Fibroblast of mammary gland (primary cell): ENCODE measurements at regions not wholly inside any gene's neighbourhood (a gene's known extent, or its start where the extent isn't known, plus 50 kb on each side); places are given as distances from the start of the nearest gene placed in this dataset.
A peak's percentile ranks its signal among the peaks of the same experiment; 100 is the strongest.

Experiments
- DNase-seq: peaks from one replicate; pipeline ENCODE4 v3.0.0-alpha.2; 2010; ENCODE audit warnings: low read depth
- H3K4me3 ChIP-seq: 2 replicates; pipeline ENCODE4 v1.5.1; 2011; ENCODE audit warnings: low read depth, mild to moderate bottlenecking, low read length, moderate library complexity; ENCODE audit not compliant: control insufficient read depth
- CTCF ChIP-seq: conservative IDR thresholded peaks from 2 replicates; pipeline ENCODE4 v1.5.1; 2011; ENCODE audit warnings: low read depth, low read length, inconsistent platforms; ENCODE audit not compliant: control insufficient read depth, insufficient read depth

DNA sequence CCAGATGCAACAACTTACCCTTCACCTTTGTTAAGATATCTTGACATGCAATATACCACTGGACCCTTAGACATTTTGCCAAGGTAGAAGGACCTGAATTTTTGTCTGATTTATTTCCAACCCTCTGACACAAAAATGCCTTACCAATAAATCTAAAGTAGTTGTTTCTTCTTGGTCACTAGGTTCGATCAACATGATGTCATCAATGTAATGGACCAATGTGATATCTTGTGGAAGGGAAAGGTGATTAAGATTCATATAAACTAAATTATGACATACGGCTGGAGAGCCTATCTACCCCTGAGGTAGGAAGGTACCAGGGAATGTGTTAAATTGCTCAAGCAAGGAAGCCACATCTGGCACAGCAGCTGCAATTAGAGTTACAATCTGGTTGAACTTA is 67.7 kb upstream of the SERPINE2 start:
- DNase-seq = no peak
- no peak for TF ChIP-seq CTCF
- H3K4me3 ChIP-seq = no peak overlapping the region

DNA sequence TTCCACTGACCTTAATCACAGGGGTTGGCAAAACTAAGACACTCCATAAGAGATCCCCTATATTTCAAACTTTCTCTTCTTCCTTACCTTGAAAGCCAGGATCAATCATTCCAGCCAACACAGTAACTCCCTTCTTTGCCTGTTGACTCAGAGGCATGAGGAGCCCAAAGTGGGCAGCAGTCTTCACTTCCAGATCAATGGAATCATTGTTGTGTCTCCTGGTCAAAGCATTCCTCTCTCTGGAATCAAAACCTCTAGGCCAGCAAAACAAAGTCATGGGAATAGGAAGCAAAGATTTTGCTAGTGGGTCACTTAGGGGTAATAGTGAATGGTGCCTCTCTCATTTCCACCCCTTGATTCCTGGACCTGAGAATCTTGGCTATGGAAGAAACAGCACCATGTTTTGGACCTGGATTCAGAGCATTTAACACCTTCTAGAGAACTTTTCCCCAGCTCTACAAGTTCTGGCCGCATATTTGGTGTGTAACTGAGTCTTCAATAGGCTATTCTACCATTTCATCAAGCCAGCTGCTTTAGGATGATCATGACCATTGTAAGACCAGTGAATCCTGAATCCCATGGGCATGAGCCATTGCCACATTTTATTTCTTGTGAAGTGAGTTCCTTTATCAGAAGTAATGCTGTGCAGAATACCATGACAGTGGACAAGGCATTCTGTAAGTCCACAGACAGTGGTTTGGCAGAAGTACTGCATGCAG is 65.7 kb upstream of the SERPINE2 start:
- DNase-seq = no peak
- H3K4me3 ChIP-seq = no peak overlapping the region
- TF ChIP-seq CTCF = no peak

DNA sequence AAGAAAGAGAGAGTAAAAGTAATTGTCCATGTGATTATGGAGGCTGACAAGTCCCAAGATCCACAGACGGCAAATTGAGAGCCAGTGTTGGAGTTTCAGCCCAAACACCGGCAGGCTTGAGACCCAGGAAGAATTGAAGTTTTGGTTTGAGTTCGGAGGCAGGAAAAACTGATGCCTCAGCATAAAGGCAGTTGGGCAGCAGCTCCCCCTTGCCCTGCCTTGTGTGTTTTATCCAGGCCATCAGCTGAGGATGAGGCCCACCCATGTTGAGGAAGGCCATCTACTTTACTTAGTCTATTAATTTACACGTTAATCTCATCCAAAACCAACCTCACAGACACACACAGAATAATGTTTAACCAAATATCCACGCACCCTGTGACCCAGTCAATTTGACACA is 64.6 kb upstream of the SERPINE2 start:
- H3K4me3 ChIP-seq = no peak overlapping the region
- no peak for TF ChIP-seq CTCF
- DNase-seq = no peak

- H3K4me3 ChIP-seq = no peak overlapping the region
- TF ChIP-seq CTCF = no peak
- no peak for DNase-seq
Measured at GRCh38 chr2:224102991-224103390, 63.9 kb upstream of the SERPINE2 start.

DNA sequence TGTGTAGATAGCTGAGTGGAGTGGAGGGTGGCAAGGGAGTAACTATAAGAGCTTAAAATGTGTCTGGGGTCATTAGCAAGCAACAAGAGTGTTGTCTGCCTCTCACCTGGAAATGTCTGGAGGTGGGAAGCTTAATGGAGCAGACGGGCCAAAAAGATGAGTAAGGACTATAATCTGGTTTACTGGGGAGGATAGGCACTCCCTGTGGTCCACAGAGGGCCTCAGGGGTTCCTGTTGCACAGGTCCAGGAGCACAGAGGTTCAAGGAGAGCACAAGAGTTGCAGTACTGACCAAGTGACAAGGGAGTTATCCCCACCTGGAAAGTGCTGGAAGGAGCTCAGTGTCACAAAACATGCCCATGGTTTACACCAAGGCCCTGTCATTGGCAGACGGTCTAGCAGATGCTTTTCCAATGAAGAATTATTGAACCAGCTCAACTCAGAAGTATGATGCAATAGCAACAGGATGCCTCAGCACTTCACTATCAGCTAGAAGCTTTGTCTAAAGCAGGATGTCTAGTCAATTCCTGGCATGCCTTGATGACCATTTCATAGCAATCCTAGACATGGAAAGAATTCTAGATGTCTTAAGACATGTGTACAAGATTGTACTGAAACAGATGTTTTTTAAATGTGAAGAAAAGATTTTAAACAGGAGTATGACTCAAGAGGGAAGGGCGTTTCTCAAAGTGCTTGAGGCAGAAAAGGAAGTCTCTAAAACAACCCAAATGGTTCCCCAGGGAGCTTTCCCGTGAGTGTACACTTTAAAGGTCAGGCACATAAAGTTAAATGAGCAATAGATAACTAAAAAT is 62.9 kb upstream of the SERPINE2 start:
- TF ChIP-seq CTCF = no peak
- peak; percentile 99 for DNase-seq
- no peak overlapping the region for H3K4me3 ChIP-seq

DNA sequence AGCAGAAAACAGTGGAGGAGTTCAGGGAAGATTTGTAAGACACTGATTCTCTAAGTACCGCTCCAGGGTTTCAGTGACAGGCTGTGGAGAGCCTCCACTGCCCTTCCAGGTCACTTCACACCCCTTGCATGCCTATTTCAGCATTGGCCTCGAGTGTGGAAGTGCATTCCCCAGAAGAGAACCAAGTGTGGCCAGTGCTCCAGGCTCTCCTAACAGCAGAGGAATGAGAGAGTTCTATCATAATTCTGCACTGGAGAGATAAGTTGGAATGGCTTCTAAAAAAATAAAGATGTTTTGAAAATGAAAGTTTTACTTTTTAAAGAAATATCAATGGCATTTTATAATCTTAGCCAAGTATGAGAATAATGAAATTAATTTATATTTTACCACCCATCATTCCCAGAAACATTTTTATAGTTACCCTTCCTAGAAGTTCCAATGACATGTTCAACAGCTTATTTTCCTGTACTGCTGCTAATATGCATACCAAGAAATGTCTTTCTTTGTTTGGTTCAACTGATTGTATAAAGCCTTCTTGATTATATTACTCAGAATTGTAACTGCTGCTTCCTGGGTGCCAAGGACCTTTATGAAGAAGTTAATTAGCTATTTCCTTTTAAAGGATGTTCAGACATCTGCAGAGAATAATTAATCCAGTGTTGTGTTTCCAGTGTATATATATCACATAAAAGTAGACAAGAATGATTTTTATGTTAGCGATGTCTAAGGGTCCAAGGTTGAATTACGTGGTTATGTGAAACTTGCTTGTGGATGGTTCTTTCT is 61.0 kb upstream of the SERPINE2 start:
- no peak for TF ChIP-seq CTCF
- DNase-seq = no peak
- H3K4me3 ChIP-seq = no peak overlapping the region
